ENCODE measurements at regions not wholly inside any gene's neighbourhood (a gene's known extent, or its start where the extent isn't known, plus 50 kb on each side); places are given as distances from the start of the nearest gene placed in this dataset.

- TF ChIP-seq, protein P1, sequence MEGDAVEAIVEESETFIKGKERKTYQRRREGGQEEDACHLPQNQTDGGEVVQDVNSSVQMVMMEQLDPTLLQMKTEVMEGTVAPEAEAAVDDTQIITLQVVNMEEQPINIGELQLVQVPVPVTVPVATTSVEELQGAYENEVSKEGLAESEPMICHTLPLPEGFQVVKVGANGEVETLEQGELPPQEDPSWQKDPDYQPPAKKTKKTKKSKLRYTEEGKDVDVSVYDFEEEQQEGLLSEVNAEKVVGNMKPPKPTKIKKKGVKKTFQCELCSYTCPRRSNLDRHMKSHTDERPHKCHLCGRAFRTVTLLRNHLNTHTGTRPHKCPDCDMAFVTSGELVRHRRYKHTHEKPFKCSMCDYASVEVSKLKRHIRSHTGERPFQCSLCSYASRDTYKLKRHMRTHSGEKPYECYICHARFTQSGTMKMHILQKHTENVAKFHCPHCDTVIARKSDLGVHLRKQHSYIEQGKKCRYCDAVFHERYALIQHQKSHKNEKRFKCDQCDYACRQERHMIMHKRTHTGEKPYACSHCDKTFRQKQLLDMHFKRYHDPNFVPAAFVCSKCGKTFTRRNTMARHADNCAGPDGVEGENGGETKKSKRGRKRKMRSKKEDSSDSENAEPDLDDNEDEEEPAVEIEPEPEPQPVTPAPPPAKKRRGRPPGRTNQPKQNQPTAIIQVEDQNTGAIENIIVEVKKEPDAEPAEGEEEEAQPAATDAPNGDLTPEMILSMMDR (IDR thresholded peaks at IDR 0.05; ENCODE audit: insufficient read depth, low read depth, low read length, missing control alignments): no peak
- H3K4me3 ChIP-seq (ENCODE audit: low read length): no peak overlapping the region
- DNase-seq (ENCODE audit: low read depth): no peak
Observed at GRCh38 chrX:79601341-79602131, 234.4 kb upstream of the ITM2A start.

DNA sequence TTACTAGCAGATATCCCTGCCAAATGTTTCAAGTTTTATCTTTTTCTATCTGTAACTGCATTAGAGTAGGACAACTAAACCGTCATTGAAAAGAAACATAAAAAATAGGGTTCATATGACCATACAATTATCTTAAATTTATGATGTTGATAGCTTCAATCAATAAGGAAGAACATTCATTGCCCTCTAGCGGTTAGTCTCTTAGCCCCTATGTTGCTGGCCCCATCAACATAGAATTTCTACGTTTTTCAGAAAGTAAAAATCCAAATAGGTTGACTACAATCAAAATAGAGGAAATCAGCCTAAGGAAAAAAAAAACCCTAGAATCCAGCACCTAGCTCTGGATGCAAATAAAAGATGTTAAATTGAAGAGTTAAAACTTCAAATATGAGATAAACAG is 225.1 kb upstream of the ITM2A start:
- TF ChIP-seq, protein P1 (IDR thresholded peaks at IDR 0.05; ENCODE audit: insufficient read depth, low read depth, low read length, missing control alignments): no peak
- H3K4me3 ChIP-seq (ENCODE audit: low read length): no peak overlapping the region
- DNase-seq (ENCODE audit: low read depth): no peak

DNA sequence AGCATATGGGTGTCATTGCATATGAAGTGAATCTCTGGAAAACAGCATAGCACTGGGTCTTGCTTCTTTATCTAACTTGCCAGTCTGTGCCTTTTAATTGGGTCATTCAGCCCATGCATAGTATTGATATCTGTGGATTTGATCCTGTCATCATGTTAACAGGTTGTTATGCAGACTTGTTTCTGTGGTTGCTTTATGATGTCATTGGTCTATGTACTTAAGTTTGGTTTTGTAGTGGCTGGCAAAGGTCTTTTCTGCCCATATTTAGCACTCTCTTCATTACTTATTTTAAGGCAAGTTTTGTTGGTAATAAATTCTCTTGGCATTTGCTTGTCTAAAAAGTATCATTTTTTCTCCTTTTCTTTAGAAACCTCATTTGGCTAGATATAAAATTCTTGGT is 221.1 kb upstream of the ITM2A start:
- DNase-seq (ENCODE audit: low read depth): no peak
- H3K4me3 ChIP-seq (ENCODE audit: low read length): no peak overlapping the region
- TF ChIP-seq, protein P1 (IDR thresholded peaks at IDR 0.05; ENCODE audit: insufficient read depth, low read depth, low read length, missing control alignments): no peak

GRCh38 chrX:79573760-79574159 is 206.6 kb upstream of the ITM2A start:
- H3K4me3 ChIP-seq (ENCODE audit: low read length): no peak overlapping the region
- TF ChIP-seq, protein P1 (IDR thresholded peaks at IDR 0.05; ENCODE audit: insufficient read depth, low read depth, low read length, missing control alignments): no peak
- no peak for DNase-seq (ENCODE audit: low read depth)

GRCh38 chrX:79572566-79572965 is 205.4 kb upstream of the ITM2A start:
- no peak overlapping the region for H3K4me3 ChIP-seq (ENCODE audit: low read length)
- no peak for DNase-seq (ENCODE audit: low read depth)
- TF ChIP-seq, protein P1 (IDR thresholded peaks at IDR 0.05; ENCODE audit: insufficient read depth, low read depth, low read length, missing control alignments): no peak

DNA sequence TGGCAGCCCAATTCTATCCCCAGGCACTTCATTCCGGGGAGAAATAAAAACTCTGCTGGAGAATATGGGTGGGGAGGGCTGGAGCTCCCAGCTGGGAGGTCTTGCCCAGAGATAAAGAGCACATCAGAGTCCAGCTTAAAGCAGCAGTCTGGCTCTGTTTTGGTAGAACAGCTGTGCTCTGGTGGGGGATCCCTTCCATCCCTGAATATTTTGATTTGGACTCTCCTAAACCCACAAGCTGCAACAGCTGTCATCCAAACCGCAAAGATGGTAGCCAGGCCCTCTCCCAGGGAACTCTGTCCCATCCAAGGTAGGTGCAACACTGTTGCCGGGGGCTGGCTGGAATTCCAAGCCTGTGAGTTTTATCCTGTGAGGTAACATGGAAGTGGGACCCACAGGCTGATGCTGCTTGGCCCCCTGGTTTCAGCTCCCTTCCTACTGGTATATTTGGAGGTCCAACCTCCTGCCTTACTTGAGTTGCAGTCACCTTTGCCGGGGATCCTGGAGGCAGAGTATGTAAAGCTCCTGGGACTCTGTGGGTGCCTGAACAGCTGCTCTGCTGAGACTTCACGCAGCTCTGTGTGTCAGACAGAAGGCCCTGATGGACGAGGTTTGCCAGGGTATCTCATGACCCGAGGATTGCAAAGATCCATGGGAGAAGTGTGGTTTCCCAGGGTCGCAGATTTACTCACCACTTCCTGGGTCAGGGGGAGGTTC is 203.5 kb upstream of the ITM2A start:
- no peak for DNase-seq (ENCODE audit: low read depth)
- TF ChIP-seq, protein P1 (IDR thresholded peaks at IDR 0.05; ENCODE audit: insufficient read depth, low read depth, low read length, missing control alignments): no peak
- no peak overlapping the region for H3K4me3 ChIP-seq (ENCODE audit: low read length)

All from epithelial cell of esophagus (primary cell).